ENCODE measurements at regions not wholly inside any gene's neighbourhood (a gene's known extent, or its start where the extent isn't known, plus 50 kb on each side); places are given as distances from the start of the nearest gene placed in this dataset.
"Not testable (repeated sequence)": the region's sequence is repeated elsewhere in the genome, so short reads cannot be mapped to it uniquely, and the experiment has no call there.

DNA sequence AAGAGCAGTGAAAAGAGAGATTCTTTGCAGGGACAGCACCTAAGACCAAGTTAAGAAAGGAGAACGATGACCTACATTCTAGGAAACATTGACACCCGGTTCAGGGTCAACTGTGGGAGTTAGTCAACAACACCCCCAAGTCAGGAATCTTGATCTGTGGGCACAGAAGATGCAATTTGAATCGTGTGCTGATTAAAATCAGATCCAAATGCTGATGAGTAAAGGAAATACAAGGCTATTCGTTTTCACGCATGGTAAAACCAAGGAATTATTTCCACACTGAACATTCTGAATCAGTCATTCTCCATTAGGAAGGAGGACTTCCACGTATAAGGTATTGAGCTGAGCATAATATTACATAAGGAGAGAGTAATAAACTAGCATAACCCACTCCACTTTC lies 124.2 kb downstream of the COPS8 start:
- Histone ChIP-seq H3K4me3 (ENCODE audit: low read depth, low read length) (no peak overlapping the region), H3K27me3 (replicated peaks) (no peaks in the 10 kb centered on the region), H3K36me3 (replicated peaks) (no peaks in the 10 kb centered on the region), H3K27ac (no peak overlapping the region)
- DNase-seq: no peak
- in situ Hi-C loops (cut with HindIII; ENCODE audit: low pct_ligation_motif_present, low sequenced_read_pairs): no loop called here
- TF ChIP-seq, protein P1, sequence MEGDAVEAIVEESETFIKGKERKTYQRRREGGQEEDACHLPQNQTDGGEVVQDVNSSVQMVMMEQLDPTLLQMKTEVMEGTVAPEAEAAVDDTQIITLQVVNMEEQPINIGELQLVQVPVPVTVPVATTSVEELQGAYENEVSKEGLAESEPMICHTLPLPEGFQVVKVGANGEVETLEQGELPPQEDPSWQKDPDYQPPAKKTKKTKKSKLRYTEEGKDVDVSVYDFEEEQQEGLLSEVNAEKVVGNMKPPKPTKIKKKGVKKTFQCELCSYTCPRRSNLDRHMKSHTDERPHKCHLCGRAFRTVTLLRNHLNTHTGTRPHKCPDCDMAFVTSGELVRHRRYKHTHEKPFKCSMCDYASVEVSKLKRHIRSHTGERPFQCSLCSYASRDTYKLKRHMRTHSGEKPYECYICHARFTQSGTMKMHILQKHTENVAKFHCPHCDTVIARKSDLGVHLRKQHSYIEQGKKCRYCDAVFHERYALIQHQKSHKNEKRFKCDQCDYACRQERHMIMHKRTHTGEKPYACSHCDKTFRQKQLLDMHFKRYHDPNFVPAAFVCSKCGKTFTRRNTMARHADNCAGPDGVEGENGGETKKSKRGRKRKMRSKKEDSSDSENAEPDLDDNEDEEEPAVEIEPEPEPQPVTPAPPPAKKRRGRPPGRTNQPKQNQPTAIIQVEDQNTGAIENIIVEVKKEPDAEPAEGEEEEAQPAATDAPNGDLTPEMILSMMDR (IDR thresholded peaks at IDR 0.05; ENCODE audit: low read depth, low read length, missing control alignments): no peak

DNA sequence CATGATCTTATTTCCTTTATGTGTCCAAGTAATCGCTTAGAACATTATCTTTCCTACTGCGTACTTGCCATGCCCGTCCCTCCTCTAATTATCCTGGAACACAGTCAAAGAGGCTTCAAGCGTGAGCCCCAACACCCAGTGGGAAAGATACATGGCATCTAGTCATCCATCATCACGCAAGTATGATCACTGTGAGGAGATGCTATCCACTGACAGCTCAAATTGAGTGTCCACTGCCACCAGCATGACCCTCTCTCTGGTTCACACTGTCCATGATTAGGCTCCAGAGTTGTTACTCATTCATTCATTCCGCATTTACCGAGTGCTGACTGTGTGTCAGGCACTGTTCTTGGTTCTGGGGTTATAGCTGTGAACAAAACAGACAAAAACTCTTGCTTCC lies 124.6 kb downstream of the COPS8 start:
- Histone ChIP-seq H3K27ac (no peak overlapping the region), H3K36me3 (replicated peaks) (no peaks in the 10 kb centered on the region), H3K4me3 (ENCODE audit: low read depth, low read length) (no peak overlapping the region), H3K27me3 (replicated peaks) (no peaks in the 10 kb centered on the region)
- no peak for DNase-seq
- TF ChIP-seq, protein P1 (IDR thresholded peaks at IDR 0.05; ENCODE audit: low read depth, low read length, missing control alignments): no peak
- in situ Hi-C loops (cut with HindIII; ENCODE audit: low pct_ligation_motif_present, low sequenced_read_pairs): no loop called here

DNA sequence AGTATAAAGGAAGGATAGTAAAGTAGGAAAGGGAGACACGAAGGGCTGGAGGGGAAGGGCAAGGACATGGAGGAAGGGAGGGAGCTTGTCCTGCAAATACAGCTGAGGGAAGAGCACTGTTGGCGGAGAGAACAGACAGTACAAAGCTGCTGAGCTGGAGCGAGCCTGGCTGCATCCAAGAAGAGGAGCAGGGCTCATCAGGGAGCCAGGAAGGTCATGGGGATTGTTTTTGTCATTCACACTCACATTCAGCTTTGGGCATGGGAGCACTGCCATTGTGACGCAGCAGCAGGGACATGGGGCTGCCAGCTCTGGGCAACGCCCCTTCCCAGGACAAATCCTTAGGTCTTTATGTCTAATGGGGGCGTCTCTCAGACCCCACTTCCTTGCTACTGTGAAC lies 125.1 kb downstream of the COPS8 start:
- no peak for DNase-seq
- in situ Hi-C loops (cut with HindIII; ENCODE audit: low pct_ligation_motif_present, low sequenced_read_pairs): no loop called here
- no peaks in the 10 kb centered on the region for H3K36me3 ChIP-seq (replicated peaks)
- TF ChIP-seq, protein P1 (IDR thresholded peaks at IDR 0.05; ENCODE audit: low read depth, low read length, missing control alignments): no peak
- no peaks in the 10 kb centered on the region for H3K27me3 ChIP-seq (replicated peaks)
- no peak overlapping the region for H3K4me3 ChIP-seq (ENCODE audit: low read depth, low read length)
- no peak overlapping the region for H3K27ac ChIP-seq

DNA sequence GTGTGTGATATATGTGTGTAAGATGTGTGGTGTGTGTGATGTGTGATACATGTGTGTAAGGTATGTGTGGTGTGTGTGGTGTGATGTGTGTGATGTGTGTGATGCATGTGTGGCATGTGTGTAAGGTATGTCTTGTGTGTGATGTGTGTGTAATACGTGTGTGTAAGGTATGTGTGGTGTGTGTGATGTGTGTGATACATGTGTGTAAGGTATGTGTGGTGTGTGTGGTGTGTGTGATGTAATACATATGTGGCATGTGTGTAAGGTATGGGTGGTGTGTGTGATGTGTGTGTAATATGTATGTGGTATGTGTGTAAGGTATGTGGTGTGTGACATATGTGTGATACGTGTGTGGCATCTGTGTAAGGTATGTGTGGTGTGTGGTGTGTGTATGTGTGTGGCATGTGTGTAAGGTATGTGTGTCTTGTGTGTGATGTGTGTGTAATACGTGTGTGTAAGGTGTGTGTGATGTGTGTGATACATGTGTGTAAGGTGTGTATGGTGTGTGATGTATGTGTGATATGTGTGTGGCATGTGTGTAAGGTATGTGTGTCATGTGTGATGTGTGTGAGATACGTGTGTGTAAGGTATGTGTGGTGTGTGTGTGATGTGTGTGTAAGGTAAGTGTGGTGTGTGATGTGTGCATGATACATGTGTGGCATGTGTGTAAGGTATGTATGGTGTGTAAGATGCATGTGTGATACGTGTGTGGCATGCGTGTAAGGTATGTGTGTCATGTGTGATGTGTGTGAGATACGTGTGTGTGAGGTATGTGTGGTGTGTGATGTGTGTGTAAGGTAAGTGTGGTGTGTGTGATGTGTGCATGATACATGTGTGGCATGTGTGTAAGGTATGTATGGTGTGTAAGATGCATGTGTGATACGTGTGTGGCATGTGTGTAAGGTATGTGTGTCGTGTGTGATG lies 126.9 kb downstream of the COPS8 start:
- in situ Hi-C loops (cut with HindIII; ENCODE audit: low pct_ligation_motif_present, low sequenced_read_pairs): not testable (repeated sequence)

DNA sequence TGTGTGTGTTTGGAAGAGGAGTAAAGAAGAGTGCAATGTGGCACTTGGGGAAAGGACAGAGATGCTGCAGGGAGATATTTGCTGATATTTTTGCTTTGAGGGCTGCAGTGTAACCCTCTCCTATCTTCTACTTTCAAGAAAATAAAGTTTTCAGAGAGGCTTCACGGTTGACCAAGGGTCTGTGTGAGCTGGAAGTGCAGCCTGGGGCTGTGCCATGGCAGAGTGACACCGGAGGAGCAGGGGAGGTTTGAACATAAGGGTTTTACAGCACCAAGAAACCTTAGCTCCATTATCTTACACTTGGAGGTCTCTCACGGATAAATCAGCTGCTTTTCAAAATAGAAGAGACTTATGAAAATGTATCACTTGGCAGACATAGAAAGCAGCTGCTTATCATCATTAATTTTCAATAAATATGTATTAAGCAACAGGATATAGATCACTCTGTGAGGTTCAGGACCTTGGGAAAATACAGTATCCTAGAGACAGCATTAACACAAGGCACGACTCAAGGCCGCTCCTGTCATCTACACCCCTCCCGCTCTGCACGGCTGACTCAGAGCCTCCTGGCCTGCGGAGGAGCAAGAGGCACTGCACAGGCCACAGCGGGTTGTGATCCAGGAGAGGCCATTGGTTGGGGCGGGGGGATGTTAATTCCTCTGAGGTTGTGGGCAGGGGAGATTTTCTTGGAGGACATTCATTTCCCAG lies 127.8 kb downstream of the COPS8 start:
- DNase-seq: peak; percentile 75
- peak overlapping the region; percentile 54 for H3K27ac ChIP-seq
- in situ Hi-C loops (cut with HindIII; ENCODE audit: low pct_ligation_motif_present, low sequenced_read_pairs): no loop called here
- TF ChIP-seq, protein P1 (IDR thresholded peaks at IDR 0.05; ENCODE audit: low read depth, low read length, missing control alignments): no peak
- no peak overlapping the region for H3K4me3 ChIP-seq (ENCODE audit: low read depth, low read length)
- no peaks in the 10 kb centered on the region for H3K27me3 ChIP-seq (replicated peaks)
- no peaks in the 10 kb centered on the region for H3K36me3 ChIP-seq (replicated peaks)

More for the DNA sequence above, 126.9 kb downstream of the COPS8 start:
- not testable (repeated sequence) for H3K4me3 ChIP-seq (ENCODE audit: low read depth, low read length); H3K27ac ChIP-seq; DNase-seq; H3K36me3 ChIP-seq (replicated peaks); H3K27me3 ChIP-seq (replicated peaks)

DNA sequence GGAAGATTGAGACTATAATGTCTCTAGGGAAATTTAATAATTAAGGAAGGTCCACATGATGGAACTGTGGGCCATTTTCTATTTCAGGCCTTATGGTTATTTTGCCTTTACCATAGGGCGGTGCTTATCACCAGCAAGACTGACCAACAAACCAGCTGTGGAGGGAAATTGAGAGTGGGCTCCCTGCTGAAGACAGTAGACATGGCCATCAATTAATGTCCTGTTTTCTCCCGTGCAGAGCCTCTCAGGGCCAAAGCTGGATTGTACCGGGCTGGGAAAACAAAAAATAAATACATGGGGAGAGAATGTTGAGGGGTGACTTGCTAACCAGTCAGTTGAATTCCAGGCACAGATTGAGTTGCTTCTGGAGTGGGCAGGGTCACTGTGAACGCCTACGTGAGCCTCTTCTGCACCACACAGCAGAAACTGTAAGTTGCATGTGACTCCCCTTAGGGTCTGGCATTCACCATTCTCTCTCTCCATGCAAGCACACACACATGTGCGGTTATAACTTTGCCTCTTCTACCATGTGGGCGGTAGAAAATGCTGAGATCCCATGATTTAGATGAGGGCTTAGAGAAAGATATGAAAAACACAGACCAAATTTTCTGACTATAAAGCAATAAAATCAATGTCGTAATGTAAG lies 128.5 kb downstream of the COPS8 start:
- in situ Hi-C loops (cut with HindIII; ENCODE audit: low pct_ligation_motif_present, low sequenced_read_pairs): no loop called here
- no peaks in the 10 kb centered on the region for H3K27me3 ChIP-seq (replicated peaks)
- H3K36me3 ChIP-seq (replicated peaks): no peaks in the 10 kb centered on the region
- no peak for DNase-seq
- TF ChIP-seq, protein P1 (IDR thresholded peaks at IDR 0.05; ENCODE audit: low read depth, low read length, missing control alignments): no peak
- H3K27ac ChIP-seq: peak overlapping the region; percentile 54
- H3K4me3 ChIP-seq (ENCODE audit: low read depth, low read length): no peak overlapping the region
